Type B pancreatic cell (in vitro differentiated cells): ENCODE measurements at regions not wholly inside any gene's neighbourhood (a gene's known extent, or its start where the extent isn't known, plus 50 kb on each side); places are given as distances from the start of the nearest gene placed in this dataset.

ENCODE experiments used
- DNase-seq: peaks from one replicate; pipeline ENCODE4 v3.0.0; 2021; ENCODE audit warnings: mixed read lengths; ENCODE audit not compliant: unreplicated experiment; ENCODE audit errors: extremely low spot score
- H3K27ac Mint-ChIP-seq: 2 replicates; pipeline ENCODE4 v1.8.0; 2021; ENCODE audit warnings: mild to moderate bottlenecking, mixed read lengths
- H3K27me3 Mint-ChIP-seq: 2 replicates; pipeline ENCODE4 v1.8.0; 2021; ENCODE audit warnings: mixed read lengths
- H3K36me3 Mint-ChIP-seq: 2 replicates; pipeline ENCODE4 v1.8.0; 2021; ENCODE audit warnings: mixed read lengths
- H3K4me1 Mint-ChIP-seq: one replicate; pipeline ENCODE4 v1.8.0; 2021; ENCODE audit warnings: mixed read lengths; ENCODE audit not compliant: unreplicated experiment
- H3K4me3 Mint-ChIP-seq: 2 replicates; pipeline ENCODE4 v1.8.0; 2021; ENCODE audit warnings: mild to moderate bottlenecking, mixed read lengths
- H3K9me3 Mint-ChIP-seq: 2 replicates; pipeline ENCODE4 v1.8.0; 2021; ENCODE audit warnings: mixed read lengths
- CTCF ChIP-seq: fragments of 200-600 bp; sonication (generic); conservative IDR thresholded peaks from 2 replicates; pipeline ENCODE4 v1.5.0; 2021; ENCODE audit warnings: antibody characterized with exemption, mild to moderate bottlenecking

DNA sequence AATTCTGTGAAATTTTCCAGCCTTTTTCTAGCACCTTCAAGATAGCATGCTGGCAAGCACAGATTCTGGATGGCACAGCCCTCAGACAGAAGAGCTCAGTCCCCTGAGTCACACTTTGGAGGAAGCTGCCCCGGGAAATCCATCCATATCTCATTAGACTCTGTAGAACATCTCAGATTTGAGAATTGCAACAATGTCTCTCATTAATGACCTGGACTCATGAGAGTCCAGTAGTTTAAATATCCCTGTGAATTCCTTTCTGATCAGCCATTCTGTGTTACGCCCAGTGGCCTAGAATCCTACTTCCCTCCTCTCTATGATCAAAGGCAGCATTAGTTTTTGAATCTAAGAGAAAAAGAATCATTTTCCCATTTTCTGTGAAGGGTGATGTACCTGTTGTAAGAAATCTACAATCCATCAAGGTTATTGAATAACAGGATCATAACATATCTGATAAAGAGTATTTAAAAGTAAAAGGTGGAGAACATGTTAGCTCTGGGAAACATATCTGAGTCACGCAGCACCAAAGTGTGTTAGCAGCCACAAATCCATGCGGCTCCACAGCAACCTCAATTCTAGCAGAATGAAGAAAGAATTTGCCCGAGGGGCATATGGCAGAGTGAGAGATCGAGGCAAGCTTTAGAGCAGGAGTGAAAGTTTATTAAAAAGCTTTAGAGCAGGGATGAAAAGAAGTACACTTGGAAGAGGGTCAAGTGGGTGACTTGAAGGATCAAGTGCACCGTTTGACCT lies 855.6 kb upstream of the TMEM132C start:
- no peak overlapping the region for H3K27ac Mint-ChIP-seq
- TF ChIP-seq CTCF = no peak
- H3K27me3 Mint-ChIP-seq = peaks cover 6% of the 10 kb centered on the region
- no peaks in the 10 kb centered on the region for H3K4me1 Mint-ChIP-seq
- H3K4me3 Mint-ChIP-seq = no peak overlapping the region
- DNase-seq = no peak
- no peaks in the 10 kb centered on the region for H3K9me3 Mint-ChIP-seq
- H3K36me3 Mint-ChIP-seq = no peaks in the 10 kb centered on the region

DNA sequence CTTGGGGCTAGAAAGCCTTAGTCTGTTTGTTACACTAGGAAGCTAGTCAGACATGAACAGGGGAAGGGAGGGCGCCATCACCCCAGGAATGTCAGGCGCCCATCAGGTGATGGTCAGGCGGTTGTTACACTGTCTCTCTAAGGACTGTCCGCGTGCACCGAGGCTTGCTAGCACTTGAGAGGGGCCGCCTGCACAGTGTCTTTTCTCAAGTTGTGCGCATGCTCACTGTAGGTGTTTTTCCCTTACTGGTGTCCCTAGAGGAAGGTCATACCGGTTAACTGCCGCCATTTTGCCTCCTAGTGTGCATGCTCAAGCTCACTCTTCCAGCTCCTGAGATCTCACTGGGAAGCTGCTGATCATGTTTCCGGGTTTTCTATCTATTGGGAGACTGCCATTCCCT lies 855.0 kb upstream of the TMEM132C start:
- DNase-seq = no peak
- H3K27ac Mint-ChIP-seq = no peak overlapping the region
- no peaks in the 10 kb centered on the region for H3K36me3 Mint-ChIP-seq
- H3K4me3 Mint-ChIP-seq = no peak overlapping the region
- no peaks in the 10 kb centered on the region for H3K9me3 Mint-ChIP-seq
- no peaks in the 10 kb centered on the region for H3K4me1 Mint-ChIP-seq
- H3K27me3 Mint-ChIP-seq = peaks cover 6% of the 10 kb centered on the region
- TF ChIP-seq CTCF = no peak

GRCh38 chr12:127412866-127413265 lies 854.1 kb upstream of the TMEM132C start:
- H3K4me3 Mint-ChIP-seq = no peak overlapping the region
- H3K4me1 Mint-ChIP-seq = no peaks in the 10 kb centered on the region
- peaks cover 9% of the 10 kb centered on the region for H3K27me3 Mint-ChIP-seq
- no peaks in the 10 kb centered on the region for H3K36me3 Mint-ChIP-seq
- no peak for TF ChIP-seq CTCF
- DNase-seq = no peak
- H3K27ac Mint-ChIP-seq = no peak overlapping the region
- H3K9me3 Mint-ChIP-seq = no peaks in the 10 kb centered on the region

DNA sequence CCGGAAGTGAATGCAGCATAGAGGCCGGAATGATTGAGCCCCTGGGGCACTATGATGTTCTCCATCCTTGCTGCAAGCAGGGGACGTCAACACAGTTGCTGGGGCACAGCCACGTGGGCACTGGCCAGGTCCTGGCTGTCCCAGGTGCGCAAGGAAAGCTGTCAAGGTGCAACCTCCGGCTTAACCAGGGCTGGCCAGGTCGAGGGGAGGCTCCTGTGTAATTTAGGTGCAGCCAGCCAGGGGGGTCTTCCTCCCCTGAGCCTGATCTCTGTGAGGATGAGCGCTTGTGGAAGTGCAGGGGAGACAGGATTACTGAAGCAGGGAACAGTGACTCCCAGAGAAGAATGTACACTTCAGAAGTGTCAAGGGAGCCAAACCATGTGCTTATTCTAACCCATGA lies 852.8 kb upstream of the TMEM132C start:
- H3K9me3 Mint-ChIP-seq = peaks cover 6% of the 10 kb centered on the region
- no peak for DNase-seq
- H3K27ac Mint-ChIP-seq = no peak overlapping the region
- no peak for TF ChIP-seq CTCF
- H3K4me3 Mint-ChIP-seq = no peak overlapping the region
- H3K36me3 Mint-ChIP-seq = no peaks in the 10 kb centered on the region
- no peaks in the 10 kb centered on the region for H3K4me1 Mint-ChIP-seq
- H3K27me3 Mint-ChIP-seq = peaks cover 9% of the 10 kb centered on the region

GRCh38 chr12:127414636-127415035 lies 852.3 kb upstream of the TMEM132C start:
- H3K27ac Mint-ChIP-seq = no peak overlapping the region

More at GRCh38 chr12:127414636-127415035, 852.3 kb upstream of the TMEM132C start:
- DNase-seq = no peak
- no peak for TF ChIP-seq CTCF
- peaks cover 6% of the 10 kb centered on the region for H3K9me3 Mint-ChIP-seq
- H3K27me3 Mint-ChIP-seq = peaks cover 9% of the 10 kb centered on the region
- no peaks in the 10 kb centered on the region for H3K36me3 Mint-ChIP-seq
- H3K4me3 Mint-ChIP-seq = no peak overlapping the region
- no peaks in the 10 kb centered on the region for H3K4me1 Mint-ChIP-seq
